Bone marrow (tissue), 2 donors: ENCODE measurements at regions not wholly inside any gene's neighbourhood (a gene's known extent, or its start where the extent isn't known, plus 50 kb on each side); places are given as distances from the start of the nearest gene placed in this dataset.

Experiments
- DNase-seq, 2 donors: peaks; one replicate each; lab custom pipeline; 2025; lab: John Stamatoyannopoulos, UW

DNA sequence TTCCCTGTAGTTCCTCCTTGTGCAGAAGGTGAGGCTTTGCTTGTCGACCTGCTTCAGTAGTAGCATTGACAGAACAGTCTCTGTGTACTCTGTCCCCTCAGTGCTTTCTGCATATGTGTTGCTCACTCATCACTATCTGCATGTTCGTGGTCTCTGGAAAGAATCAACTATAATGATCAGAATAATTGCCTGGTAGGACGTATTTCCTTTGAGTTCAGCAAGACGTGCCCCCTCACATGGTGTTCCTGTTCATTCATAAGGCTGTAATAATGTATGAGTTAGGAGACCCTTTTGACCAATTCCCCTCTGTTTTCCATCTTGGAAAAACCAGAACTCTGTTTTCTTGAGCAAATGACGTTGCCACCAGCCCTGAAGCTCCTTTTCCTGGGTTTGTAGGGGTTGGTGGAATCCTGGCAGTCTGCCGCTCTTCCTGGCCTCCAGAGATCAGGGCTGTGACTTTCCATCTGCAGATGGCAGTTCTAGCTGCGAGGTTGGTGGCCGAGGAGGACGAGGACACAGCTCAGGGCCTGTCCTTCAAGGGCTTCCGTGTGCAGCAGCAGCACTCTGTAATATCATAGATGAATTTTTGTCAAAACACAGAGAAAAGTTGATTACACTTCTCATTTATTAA is 61.9 kb downstream of the EXOSC2 start:
- DNase-seq, result no peak

DNA sequence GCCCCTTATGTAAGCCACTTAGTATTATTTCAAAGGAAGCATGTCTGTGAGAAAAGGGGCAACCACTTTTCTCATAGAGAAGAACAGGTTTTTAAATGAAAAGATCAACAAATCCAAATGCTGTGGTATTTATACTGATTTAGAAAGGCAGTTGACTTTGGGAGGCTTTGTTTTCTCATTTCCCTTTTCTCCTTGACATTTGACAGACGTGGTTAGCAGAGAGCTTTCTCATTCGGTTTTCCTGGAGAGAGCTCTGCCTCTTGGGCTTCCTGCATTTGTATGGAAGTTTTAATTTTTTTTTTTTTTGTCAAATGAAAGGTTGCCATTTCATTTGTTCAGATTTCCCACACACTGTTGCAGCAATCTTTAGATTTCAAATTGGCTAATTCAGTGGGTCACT is 62.5 kb downstream of the EXOSC2 start:
- DNase-seq, result no peak

DNA sequence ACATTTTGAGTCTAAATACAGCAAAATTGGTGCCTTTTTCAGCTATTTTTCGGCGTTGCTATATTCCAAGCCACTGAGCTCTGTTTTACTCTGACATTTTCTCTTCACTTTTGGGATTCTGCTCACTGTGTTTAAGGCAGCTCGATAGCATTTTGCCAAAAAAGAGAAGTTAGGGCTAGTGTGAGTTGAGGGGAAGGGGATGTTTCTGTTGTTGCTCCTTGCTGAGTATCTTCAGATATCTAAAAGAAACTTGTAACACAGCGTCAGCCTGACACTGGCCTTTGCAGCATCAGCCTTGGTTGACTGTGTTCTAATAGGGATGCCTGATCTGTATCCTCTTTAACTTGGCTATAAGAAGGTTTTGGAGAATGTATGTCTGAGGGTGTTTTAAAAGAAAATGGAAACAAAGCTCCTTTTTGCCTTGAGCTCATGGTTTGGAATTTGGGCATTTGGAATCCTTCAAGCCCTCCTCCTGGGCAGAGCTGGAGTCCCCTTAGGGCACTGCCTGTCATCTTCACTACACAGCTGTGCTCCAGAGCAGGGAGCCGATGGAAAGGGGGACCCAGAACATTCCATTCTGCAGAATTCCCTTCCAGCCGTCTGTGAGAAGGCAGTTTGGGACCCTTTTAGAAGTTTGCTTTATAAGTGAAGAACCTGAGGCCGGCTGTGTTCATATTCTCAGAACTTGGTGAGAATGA is 63.0 kb downstream of the EXOSC2 start:
- DNase-seq, result peak in 1 of 2 donors; percentile 34

DNA sequence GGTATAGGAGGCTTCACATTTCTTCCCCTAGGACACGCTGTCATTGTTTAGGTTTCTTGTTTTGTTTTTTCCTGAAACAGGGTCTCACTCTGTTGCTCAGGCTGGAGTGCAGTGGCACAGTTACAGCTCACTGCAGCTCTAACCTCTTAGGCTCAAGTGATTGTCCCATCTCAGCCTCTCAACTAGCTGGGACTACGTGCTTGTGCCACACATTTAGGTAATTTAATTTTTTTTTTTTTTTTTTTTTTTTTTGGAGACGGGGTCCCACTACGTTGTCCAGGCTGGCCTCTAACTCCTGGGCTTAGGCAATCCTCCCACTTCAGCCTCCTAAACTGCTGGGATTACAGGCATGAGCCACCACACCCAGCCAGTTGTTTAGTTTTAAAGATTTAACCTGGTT is 66.2 kb downstream of the EXOSC2 start:
- no peak for DNase-seq

DNA sequence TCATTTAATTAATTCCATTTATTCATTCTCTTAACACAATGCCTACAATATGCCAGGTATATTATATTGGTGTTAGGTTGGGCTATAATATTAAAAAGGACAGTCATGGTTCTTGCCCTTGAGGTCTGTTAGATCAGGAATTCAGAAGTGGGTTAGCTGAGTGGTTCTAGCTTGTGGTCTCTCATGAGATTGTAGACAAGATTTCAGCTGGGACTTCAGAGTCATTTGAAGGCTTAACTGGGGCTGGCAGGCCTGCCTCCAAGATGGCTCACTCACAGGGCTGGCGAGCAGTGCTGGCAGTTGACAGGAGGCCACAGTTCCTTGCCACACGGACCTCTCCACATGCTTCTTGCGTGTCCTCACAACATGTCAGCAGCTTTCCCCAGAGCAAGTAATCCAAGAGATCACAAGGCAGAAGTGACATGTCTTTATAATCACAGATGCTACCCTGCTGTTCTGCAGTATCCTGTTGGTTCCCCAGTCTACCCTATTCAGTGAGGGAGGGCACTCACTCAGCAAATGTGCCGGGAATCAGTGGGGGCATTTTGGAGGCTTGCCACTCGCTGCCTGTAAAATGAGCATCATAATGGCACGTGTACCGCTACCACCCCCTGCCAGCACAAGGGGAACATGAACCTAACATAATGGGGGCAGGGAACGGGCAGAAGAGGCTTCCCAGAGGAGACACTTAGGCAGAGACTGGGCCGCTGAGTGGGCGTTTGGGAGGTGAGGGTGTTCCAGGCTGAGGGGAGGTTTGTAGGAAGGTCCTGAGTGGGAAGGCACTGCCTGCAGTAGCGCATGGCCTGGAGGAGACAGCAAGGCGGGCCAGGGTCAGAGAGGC is 70.0 kb downstream of the EXOSC2 start:
- no peak for DNase-seq

DNA sequence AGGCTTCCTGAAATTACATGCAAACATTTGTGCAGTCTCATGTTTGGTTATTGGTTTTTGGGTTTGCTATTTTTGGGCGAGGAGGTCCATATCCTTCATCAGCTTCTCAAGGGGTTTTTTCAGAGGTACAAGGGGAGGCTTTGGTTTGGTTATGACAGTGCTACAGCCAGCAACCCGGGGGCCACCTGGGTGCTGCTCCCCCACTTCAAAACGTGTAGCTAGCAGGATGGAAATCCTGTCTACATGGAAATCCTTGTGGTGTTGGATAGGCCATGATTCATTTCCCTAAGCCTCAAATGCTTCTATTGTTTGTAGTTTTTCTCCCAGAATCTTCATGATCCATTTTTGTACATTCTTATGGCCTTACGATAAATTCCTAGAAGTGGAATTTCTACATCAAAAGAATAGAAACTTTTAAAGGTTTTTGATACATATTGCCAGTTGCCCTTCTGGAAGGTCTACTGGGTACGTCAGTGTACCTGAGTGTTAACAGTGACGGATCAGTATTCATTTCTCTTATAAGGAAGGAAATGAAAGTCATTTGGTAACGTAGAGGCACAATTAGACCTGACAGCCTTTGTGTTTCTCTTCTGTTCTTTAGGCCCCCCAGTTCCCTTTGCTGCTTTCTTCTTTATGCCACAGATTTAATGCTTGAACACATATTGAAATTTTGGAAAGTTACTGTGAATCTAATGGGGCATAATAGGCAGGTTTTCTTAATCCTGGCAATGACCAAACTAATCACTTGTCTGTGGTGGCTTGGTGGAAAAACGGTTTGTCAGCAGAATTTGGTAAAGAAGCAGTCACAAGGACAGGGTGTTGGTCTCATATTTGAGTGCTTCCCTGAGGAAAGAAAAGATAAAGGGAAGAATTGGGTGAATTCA is 69.7 kb upstream of the ABL1 start:
- DNase-seq, result no peak

DNA sequence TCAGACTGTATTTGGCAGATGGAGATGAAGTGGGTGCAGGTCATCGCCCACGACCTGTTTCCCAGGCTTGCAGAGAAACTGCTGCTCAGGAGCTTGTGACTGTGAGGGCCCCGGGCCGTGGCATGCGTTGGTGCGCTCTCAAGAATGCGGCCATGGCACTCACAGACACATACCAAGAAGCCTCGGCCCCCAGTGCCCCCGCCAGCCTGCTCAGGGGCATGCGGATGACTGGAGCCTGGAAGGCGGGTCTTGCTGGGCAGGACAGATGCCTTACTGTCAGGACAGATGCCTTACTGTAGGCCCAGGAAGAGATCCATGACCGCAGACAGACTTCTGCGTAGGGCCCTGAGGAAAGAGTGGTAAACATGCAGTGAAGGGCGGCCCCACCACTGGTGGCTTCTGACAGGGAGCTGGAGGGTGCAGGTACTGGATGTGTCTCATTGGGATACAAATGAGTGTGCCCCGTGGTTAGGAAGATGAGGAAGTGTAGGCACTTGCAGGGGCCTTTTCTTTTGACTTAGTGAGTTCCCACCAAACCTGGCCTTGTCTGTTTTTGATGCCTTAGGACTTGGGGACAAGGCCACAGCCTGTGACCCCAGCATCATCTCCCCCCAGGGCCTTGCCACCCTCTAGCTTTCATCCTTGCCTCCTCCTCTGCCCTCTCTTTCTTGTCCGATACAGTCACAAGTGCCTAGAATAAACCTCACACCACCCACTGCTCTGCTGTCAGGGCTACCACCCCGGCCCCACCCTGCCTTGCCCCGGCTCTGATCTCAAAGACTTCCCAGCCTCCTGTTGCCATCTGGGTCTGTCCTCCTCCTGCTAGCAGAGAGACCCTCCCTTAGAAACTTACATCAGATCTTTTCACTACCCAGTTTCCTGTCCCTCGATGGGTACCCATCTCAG is 68.8 kb upstream of the ABL1 start:
- DNase-seq, result no peak

DNA sequence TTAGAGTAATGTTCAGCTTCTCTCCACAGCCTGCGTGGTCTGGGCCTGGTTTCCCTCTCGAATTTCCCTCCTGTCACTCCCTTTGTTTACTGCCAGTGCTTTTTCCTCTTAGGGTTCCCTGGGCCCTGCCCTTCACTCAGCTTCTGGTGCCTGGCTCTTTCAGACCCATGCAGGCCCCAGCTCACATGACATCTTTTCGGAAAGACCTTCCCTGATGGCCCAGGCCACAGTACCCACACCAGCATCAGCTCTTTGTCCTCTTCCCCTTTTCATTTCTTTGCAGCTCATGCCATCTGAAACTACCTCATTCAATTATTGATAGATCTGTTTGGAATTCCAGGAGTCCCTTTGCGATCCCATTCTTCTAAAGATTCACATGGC is 68.1 kb upstream of the ABL1 start:
- DNase-seq, result no peak

DNA sequence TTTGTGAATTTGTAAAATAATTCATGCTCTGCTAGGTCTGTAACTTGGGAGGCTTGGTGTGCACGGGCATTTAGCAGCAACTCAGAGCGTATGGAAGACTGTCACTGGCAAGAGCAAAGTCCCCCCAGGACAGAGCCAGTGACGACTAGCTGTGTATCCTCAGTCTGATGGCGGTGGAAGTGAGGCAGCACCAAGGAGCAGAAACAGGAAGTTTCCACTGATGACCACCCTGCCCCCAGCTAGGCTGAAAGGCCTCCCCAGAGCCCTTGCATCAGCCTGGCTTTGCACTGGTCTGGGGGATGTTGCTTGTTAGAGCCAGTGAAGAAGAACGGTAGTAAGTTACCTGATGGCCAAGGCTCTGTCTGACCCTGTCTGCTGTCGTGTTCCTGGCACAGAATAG is 66.8 kb upstream of the ABL1 start:
- DNase-seq, result peak in 1 of 2 donors; percentile 15

DNA sequence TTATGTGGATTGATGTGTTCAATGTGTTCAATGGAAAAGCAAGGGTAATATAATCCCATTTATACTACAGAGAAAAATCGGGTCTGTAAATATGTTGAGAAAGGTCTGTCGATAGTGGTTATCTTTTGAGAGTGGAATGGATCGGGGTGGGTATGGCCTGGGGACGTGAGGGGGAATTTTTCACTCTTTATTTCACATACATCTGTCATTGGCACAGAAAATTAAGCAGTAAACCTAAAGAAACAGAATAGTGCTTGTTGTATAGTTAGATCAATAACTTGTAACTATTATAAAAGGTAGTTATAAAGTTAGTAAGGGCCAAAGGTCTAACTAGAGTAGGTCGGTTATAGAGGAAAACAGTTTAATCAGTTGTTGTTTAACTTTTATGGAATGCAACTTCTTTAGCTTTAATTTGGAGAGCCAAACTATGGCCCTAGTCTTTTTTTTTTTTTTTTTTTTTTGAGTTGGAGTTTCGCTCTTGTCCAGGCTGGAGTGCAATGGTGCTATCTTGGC is 66.1 kb upstream of the ABL1 start:
- DNase-seq, result no peak

DNA sequence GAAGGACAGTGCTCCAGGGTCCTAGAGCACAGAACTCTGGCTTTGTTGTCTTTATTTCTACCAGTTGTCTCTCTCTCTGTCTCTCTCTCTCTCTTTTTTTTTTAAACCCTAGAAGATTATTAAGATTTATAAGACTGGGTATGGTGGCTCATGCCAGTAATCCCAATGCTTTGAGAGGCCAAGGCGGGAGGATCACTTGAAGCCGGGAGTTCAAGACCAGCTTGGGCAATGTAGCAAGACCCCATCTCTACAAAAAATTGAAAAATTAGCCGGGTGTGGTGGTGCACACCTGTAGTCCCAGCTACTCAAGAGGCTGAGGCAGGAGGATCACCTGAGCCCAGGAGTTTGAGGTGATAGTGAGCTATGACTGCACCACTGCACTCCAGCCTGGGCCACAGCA is 65.0 kb upstream of the ABL1 start:
- DNase-seq, result no peak

DNA sequence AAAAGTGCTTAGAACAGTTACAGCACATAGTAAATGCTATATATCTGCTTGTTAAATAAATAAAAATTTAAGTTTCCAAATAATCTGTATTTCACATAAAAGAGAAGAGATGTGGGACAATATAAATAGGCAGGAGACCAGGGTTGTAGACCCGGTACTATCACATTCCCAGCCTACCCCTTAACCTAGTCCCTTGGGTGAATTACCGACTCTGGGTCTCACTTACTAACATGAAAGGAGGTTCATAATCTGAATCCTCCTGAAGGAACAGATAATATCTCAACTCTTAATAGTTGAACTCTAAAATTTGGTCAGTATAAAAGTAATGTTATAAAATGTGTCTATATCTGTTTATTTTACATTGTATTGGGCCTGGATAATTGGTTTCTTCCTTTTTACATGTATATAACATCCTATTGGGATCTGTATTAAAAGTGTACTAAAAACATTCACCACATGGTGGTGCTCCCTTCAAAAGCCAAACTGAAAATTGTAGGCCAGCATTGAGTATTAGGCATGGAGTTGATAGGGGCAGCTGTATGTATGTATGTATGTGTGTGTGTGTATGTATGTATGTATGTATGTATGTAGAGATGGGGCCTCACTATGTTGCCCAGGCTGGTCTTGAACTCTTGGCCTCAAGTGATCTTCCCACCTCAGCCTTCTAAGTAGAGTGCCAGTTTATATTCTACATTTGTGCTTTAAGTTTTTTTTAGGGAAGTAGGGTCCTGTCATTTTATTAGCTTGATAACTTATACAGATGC is 64.2 kb upstream of the ABL1 start:
- DNase-seq, result peak in 1 of 2 donors; percentile 40

DNA sequence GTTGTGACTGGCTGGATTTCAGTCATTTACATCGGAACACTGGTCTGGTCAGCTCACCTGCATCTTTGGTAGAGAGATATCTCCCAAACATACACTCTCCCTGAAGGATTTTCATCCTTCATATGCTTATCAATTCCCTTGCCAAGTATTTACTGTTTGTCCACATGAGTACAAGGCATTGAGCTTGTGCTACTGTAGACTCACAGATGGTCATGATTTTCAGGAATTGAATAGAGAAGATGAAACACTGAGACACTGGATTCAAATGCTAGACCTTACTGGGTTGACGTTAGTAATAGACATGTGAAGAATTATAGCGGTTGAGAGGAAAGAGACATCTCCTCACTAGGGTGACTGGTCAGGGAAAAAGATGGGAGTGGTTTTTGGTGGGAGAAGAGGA is 62.9 kb upstream of the ABL1 start:
- no peak for DNase-seq

DNA sequence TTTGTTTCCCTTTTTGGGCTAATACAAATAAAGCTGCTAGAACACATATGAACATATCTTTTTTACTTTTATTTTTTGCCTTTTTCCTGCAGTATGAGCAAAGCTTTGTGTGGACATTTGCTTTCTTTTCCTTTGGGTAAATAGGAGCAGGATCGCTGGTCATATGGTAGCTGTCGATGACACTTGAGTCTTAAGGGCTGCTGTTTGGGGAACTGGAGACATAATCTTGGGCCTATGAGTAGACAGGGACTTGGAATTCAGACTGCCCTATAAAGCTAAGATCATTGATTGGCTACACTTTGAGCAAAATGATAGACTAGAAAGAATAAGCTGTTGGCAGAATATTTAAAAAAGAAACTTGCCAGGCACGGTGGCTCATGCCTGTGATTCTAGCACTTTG is 60.9 kb upstream of the ABL1 start:
- DNase-seq, result no peak

DNA sequence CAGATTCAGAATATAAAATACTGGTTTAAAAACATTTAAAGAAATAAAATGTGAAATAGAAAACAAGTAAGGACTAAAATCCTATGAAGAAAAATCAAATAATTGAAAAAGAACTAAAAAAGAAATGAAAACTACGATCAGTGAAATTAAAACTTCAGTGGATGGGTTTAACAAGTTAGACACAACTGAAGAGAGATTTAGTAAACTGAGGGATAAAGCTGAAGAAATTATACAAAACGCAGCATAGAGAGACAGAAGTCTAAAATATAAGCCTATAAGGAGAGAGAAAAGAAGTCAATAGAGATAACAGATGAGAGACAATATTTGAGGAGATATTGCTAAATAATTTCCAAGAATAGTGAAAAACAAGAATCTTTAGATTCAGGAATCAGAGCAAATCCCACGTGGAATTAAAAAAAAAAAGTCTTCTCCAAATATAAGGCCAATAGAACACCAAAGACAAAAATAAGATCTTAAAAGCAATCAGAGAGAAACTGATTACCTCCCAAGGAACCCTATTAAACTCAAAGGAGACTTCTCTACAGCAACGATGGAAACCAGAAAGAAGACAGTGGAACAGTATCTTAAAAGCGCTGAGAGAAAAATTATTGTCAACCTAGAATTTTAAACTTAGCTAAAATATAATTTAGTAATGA is 59.6 kb upstream of the ABL1 start:
- DNase-seq, result no peak

DNA sequence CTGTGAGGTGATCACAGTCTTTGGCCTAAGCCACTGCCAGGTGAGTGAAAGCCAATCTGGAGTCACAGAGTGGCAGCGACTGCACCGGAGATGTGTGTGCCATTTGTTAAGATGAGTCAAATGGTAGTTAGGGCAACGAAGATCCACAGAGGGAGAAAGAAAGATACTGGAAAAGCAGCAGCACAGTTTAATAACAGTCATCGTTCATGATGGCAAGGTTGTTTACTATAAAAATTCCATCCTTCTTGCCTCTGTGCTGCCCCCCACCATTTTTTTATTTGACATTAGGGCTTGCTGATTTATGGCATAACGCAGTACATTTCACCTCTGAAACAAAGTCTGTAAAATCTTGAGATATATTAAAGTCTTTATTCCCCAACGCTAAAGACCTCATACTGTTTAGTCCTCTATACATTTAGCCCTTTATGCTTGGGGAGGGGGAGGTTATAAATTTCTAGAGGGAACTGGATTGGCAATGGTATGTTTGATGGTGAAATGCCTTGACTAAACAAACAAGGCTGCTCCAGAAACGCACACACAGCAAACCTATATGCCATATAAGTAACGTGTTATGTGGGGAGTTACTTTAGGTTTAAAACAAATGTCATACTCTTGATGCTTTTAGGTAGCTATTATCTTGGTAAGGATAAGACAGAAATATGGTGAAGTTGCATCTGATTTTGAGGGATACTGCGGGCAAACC is 55.8 kb upstream of the ABL1 start:
- no peak for DNase-seq

DNA sequence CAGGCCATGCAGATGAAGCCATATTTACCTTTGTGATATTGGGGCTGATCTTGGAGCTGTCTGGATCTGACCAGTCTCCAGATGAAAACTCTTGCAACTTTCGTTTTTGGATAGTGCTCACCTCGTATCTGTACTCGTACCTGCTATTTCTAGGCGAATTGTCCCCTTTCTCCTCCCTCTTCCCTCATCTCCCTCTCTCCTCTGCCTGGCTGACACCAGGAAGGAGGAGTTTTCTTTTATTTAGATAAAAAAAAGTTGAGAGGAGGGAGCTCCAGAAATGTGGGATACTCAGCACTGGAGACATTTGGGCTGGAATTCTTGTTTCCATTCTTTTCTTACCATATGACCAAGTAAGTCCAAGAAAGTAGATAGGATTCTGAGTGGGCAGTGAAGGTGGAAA is 54.6 kb upstream of the ABL1 start:
- DNase-seq, result no peak

DNA sequence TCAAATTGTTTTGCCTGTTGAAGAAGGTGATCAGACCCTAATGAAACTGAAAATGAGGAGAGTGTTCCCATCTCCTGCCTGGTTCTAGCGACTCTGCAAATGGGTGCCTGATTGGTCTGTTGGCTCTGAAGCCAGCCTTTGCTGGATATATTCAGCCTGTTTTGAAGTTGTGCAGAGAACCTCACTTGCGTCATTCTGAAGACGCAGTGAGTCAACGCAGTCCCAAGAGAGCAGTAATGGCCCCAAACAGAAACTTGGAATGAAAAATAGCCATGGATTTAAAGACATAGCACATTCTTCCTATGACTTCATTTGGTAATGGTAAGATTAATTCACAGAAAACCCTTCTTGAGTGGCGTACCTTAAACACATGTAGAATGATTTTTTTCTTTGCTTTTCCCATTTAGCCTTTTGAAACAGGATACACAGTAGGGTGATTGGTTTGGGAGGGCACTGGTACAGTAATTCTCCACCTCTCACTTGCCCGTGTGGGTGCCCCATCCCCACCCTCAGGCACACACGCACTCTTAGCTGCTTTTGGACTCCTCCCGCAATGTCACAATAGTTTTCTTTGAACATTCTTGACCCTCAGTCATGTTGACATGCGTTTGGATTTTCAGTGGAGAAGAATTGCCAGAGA is 54.1 kb upstream of the ABL1 start:
- DNase-seq, result no peak
